GM18502 (cell line): ENCODE measurements at regions not wholly inside any gene's neighbourhood (a gene's known extent, or its start where the extent isn't known, plus 50 kb on each side); places are given as distances from the start of the nearest gene placed in this dataset.
"Not testable (repeated sequence)": the region's sequence is repeated elsewhere in the genome, so short reads cannot be mapped to it uniquely, and the experiment has no call there.

Experiments used
- ATAC-seq: cut with Tn5 transposase; IDR thresholded peaks from one replicate; pipeline ENCODE4 v1.9.1; 2021; ENCODE audit warnings: mild to moderate bottlenecking; ENCODE audit not compliant: unreplicated experiment, poor library complexity

- ATAC-seq: no peak
Observed at GRCh38 chr5:107021575-107021974, 649.2 kb downstream of the EFNA5 start.

GRCh38 chr5:107020626-107021025 is 650.1 kb downstream of the EFNA5 start:
- ATAC-seq: no peak

- no peak for ATAC-seq
Observed at GRCh38 chr5:107017616-107018015, 653.1 kb downstream of the EFNA5 start.

GRCh38 chr5:107012371-107012770 is 658.4 kb downstream of the EFNA5 start:
- no peak for ATAC-seq

GRCh38 chr5:107011605-107012004 is 659.1 kb downstream of the EFNA5 start:
- no peak for ATAC-seq

- no peak for ATAC-seq
Observed at GRCh38 chr5:107010060-107010459, 660.7 kb downstream of the EFNA5 start.

- ATAC-seq: no peak
Observed at GRCh38 chr5:107005653-107006052, 665.1 kb downstream of the EFNA5 start.

GRCh38 chr5:107005161-107005560 is 665.6 kb downstream of the EFNA5 start:
- ATAC-seq: no peak

- no peak for ATAC-seq
Observed at GRCh38 chr5:107002115-107002514, 668.6 kb downstream of the EFNA5 start.

- not testable (repeated sequence) for ATAC-seq
Observed at GRCh38 chr5:106999506-106999905, 671.2 kb downstream of the EFNA5 start.

GRCh38 chr5:106986006-106986405 is 684.7 kb downstream of the EFNA5 start:
- ATAC-seq: no peak

- no peak for ATAC-seq
Observed at GRCh38 chr5:106985174-106985573, 685.6 kb downstream of the EFNA5 start.

- not testable (repeated sequence) for ATAC-seq
Observed at GRCh38 chr5:106979178-106979577, 691.6 kb downstream of the EFNA5 start.

- ATAC-seq: not testable (repeated sequence)
Observed at GRCh38 chr5:106978582-106979165, 692.1 kb downstream of the EFNA5 start.

GRCh38 chr5:106976363-106976762 is 694.4 kb downstream of the EFNA5 start:
- no peak for ATAC-seq

GRCh38 chr5:106974272-106974671 is 696.5 kb downstream of the EFNA5 start:
- ATAC-seq: no peak

- ATAC-seq: no peak
Observed at GRCh38 chr5:106966686-106967315, 703.9 kb downstream of the EFNA5 start.

GRCh38 chr5:106964132-106964531 is 706.6 kb downstream of the EFNA5 start:
- no peak for ATAC-seq

- no peak for ATAC-seq
Observed at GRCh38 chr5:106963630-106964029, 707.1 kb downstream of the EFNA5 start.

GRCh38 chr5:106962464-106963230 is 708.1 kb downstream of the EFNA5 start:
- ATAC-seq: no peak

- ATAC-seq: no peak
Observed at GRCh38 chr5:106959387-106959786, 711.4 kb downstream of the EFNA5 start.

GRCh38 chr5:106957336-106957735 is 713.4 kb downstream of the EFNA5 start:
- ATAC-seq: no peak
